ENCODE measurements at regions not wholly inside any gene's neighbourhood (a gene's known extent, or its start where the extent isn't known, plus 50 kb on each side); places are given as distances from the start of the nearest gene placed in this dataset.

GRCh38 chr6:125598422-125598821 is 151.0 kb upstream of the HEY2 start (continued):
- no peak for TF ChIP-seq ZNF121 (CRISPR knock-in tag; conservative IDR thresholded peaks at IDR 0.05)
- no peak for TF ChIP-seq BRD9 (IDR thresholded peaks at IDR 0.05; ENCODE audit: low read depth, partially characterized antibody)
- TF ChIP-seq STAT5B (CRISPR knock-in tag; IDR thresholded peaks at IDR 0.05) = no peak
- TF ChIP-seq E2F3 (CRISPR knock-in tag; IDR thresholded peaks at IDR 0.05) = no peak
- TF ChIP-seq ERF (CRISPR knock-in tag; IDR thresholded peaks at IDR 0.05) = 0 out of 2 replicates have a peak, but pooled peaks have one; percentile 11
- no peak for TF ChIP-seq RFX7 (CRISPR knock-in tag; IDR thresholded peaks at IDR 0.05)
- TF ChIP-seq YY1 (IDR thresholded peaks at IDR 0.05; ENCODE audit: borderline replicate concordance in 1 of 3, control insufficient read depth in 1 of 3, extremely low read depth in 1 of 3, insufficient read depth in 3 of 3, insufficient read length in 1 of 3, insufficient replicate concordance in 2 of 3, low read depth in 1 of 3, low read length in 2 of 3) = peak in 1 of 3 experiments; percentile 47
- TF ChIP-seq CBFA2T2 (conservative IDR thresholded peaks at IDR 0.05) = no peak
- no peak for TF ChIP-seq E2F6 (IDR thresholded peaks at IDR 0.05; ENCODE audit: borderline replicate concordance in 1 of 2, extremely low read depth in 1 of 2, insufficient read depth in 1 of 2, insufficient read length in 1 of 2, low read depth in 1 of 2, low read length in 1 of 2, poor library complexity in 1 of 2, severe bottlenecking in 1 of 2)
- TF ChIP-seq, protein P1, sequence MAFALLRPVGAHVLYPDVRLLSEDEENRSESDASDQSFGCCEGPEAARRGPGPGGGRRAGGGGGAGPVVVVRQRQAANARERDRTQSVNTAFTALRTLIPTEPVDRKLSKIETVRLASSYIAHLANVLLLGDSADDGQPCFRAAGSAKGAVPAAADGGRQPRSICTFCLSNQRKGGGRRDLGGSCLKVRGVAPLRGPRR (CRISPR knock-in tag; IDR thresholded peaks at IDR 0.05) = no peak
- TF ChIP-seq ZFPM2 (CRISPR knock-in tag; IDR thresholded peaks at IDR 0.05) = no peak
- no peak for TF ChIP-seq CLOCK (CRISPR knock-in tag; IDR thresholded peaks at IDR 0.05; ENCODE audit: borderline replicate concordance)
- no peak for TF ChIP-seq MAFF (IDR thresholded peaks at IDR 0.05; ENCODE audit: low read length)
- no peak for TF ChIP-seq CTCFL (IDR thresholded peaks at IDR 0.05; ENCODE audit: borderline replicate concordance, insufficient read depth, low read depth, low read length, poor library complexity, severe bottlenecking)
- TF ChIP-seq, protein P2, sequence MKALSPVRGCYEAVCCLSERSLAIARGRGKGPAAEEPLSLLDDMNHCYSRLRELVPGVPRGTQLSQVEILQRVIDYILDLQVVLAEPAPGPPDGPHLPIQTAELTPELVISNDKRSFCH (CRISPR knock-in tag; IDR thresholded peaks at IDR 0.05) = no peak
- TF ChIP-seq, protein P2 (tag; IDR thresholded peaks at IDR 0.05) = no peak
- no peak for TF ChIP-seq EHMT2 (IDR thresholded peaks at IDR 0.05)
- no peak for TF ChIP-seq FOXP1 (CRISPR knock-in tag; IDR thresholded peaks at IDR 0.05)
- no peak for TF ChIP-seq MXI1 (IDR thresholded peaks at IDR 0.05; ENCODE audit: low read depth, low read length)
- TF ChIP-seq CBFB (CRISPR knock-in tag; IDR thresholded peaks at IDR 0.05) = no peak
- no peak for TF ChIP-seq RHOXF2B (CRISPR knock-in tag; conservative IDR thresholded peaks at IDR 0.05)
- no peak for TF ChIP-seq DLX4 (CRISPR knock-in tag; IDR thresholded peaks at IDR 0.05)
